ENCODE measurements at regions not wholly inside any gene's neighbourhood (a gene's known extent, or its start where the extent isn't known, plus 50 kb on each side); places are given as distances from the start of the nearest gene placed in this dataset.

DNA sequence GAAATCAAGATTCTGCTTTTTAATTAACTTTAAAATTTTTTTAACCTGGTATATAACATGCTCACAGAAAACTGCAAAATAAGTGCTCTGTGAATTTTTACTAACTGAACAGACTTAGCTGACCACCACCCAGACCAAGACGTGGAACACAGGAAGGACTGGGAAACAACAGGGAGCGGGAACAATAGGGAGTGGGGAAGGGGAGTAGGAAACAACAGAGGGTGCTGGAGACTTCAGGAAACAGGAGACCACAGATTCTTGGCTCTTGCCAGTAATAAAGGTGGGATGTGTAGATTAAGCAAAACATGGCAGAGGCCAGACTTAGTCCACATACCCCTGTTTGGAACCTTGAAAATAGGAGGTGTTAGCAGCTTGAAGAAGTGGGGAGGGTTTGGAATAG lies 51.4 kb upstream of the TMCC3 start:
- Histone ChIP-seq H2AFZ (ENCODE audit: low read length) (no peak overlapping the region), H3K9me2 (ENCODE audit: low read depth, low read length) (no peaks in the 10 kb centered on the region), H4K20me1 (ENCODE audit: insufficient read depth, low read length) (no peaks in the 10 kb centered on the region), H3K4me2 (ENCODE audit: low read length) (no peak overlapping the region), H3K79me2 (ENCODE audit: insufficient read depth, low read length) (no peaks in the 10 kb centered on the region), H3K4me1 (ENCODE audit: insufficient read depth, low read length, severe bottlenecking) (no peaks in the 10 kb centered on the region), H3K27me3 (ENCODE audit: insufficient read depth, low read length) (no peaks in the 10 kb centered on the region), H3K9ac (ENCODE audit: low read length) (no peak overlapping the region), H3K4me3 (ENCODE audit: low read depth, low read length, poor library complexity, severe bottlenecking) (no peak overlapping the region), H3K36me3 (ENCODE audit: insufficient read depth, low read length) (no peaks in the 10 kb centered on the region), H3F3A (ENCODE audit: insufficient read depth, low read length) (no peaks in the 10 kb centered on the region), H3K27ac (ENCODE audit: low read depth, low read length, poor library complexity, severe bottlenecking) (no peak overlapping the region), H3K9me3 (ENCODE audit: low read length) (no peaks in the 10 kb centered on the region)
- TF ChIP-seq, protein P1, sequence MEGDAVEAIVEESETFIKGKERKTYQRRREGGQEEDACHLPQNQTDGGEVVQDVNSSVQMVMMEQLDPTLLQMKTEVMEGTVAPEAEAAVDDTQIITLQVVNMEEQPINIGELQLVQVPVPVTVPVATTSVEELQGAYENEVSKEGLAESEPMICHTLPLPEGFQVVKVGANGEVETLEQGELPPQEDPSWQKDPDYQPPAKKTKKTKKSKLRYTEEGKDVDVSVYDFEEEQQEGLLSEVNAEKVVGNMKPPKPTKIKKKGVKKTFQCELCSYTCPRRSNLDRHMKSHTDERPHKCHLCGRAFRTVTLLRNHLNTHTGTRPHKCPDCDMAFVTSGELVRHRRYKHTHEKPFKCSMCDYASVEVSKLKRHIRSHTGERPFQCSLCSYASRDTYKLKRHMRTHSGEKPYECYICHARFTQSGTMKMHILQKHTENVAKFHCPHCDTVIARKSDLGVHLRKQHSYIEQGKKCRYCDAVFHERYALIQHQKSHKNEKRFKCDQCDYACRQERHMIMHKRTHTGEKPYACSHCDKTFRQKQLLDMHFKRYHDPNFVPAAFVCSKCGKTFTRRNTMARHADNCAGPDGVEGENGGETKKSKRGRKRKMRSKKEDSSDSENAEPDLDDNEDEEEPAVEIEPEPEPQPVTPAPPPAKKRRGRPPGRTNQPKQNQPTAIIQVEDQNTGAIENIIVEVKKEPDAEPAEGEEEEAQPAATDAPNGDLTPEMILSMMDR (IDR thresholded peaks at IDR 0.05; ENCODE audit: low read length), result no peak
- TF ChIP-seq EZH2 (IDR thresholded peaks at IDR 0.05; ENCODE audit: borderline replicate concordance, low read length), result no peak

DNA sequence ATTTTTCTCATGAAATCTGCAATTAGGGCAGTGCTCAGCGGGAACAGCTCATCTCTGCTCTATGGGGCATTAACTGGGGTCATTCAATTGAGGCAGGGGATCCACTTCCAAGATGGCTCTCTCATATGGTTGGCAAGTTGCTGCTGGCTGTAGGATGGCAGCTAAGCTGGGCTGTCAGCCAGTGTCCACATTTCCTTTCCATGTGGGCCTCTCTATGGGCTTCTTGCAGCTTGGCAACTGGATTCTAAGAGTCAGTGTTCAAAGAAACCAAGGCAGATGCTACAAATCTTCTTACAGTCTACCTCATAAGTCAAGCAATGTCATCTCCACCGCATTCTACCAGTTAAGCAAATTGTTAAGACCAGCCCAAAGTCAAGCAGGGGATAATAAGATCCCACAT lies 50.3 kb upstream of the TMCC3 start:
- no peaks in the 10 kb centered on the region for H3F3A ChIP-seq (ENCODE audit: insufficient read depth, low read length)
- no peaks in the 10 kb centered on the region for H3K79me2 ChIP-seq (ENCODE audit: insufficient read depth, low read length)
- no peaks in the 10 kb centered on the region for H3K36me3 ChIP-seq (ENCODE audit: insufficient read depth, low read length)
- no peak overlapping the region for H2AFZ ChIP-seq (ENCODE audit: low read length)
- no peak overlapping the region for H3K9ac ChIP-seq (ENCODE audit: low read length)
- TF ChIP-seq EZH2 (IDR thresholded peaks at IDR 0.05; ENCODE audit: borderline replicate concordance, low read length), result no peak
- TF ChIP-seq, protein P1 (IDR thresholded peaks at IDR 0.05; ENCODE audit: low read length), result no peak
- H3K9me3 ChIP-seq (ENCODE audit: low read length), result no peaks in the 10 kb centered on the region
- H3K27me3 ChIP-seq (ENCODE audit: insufficient read depth, low read length), result no peaks in the 10 kb centered on the region
- no peaks in the 10 kb centered on the region for H4K20me1 ChIP-seq (ENCODE audit: insufficient read depth, low read length)
- H3K4me1 ChIP-seq (ENCODE audit: insufficient read depth, low read length, severe bottlenecking), result no peaks in the 10 kb centered on the region
- H3K4me3 ChIP-seq (ENCODE audit: low read depth, low read length, poor library complexity, severe bottlenecking), result no peak overlapping the region
- H3K9me2 ChIP-seq (ENCODE audit: low read depth, low read length), result no peaks in the 10 kb centered on the region
- H3K27ac ChIP-seq (ENCODE audit: low read depth, low read length, poor library complexity, severe bottlenecking), result no peak overlapping the region
- no peak overlapping the region for H3K4me2 ChIP-seq (ENCODE audit: low read length)
